HG02981 (cell line): ENCODE measurements at regions not wholly inside any gene's neighbourhood (a gene's known extent, or its start where the extent isn't known, plus 50 kb on each side); places are given as distances from the start of the nearest gene placed in this dataset.
"Not testable (repeated sequence)": the region's sequence is repeated elsewhere in the genome, so short reads cannot be mapped to it uniquely, and the experiment has no call there.

Experiments used
- ATAC-seq: cut with Tn5 transposase; IDR thresholded peaks from one replicate; pipeline ENCODE4 v1.9.1; 2021; ENCODE audit warnings: mild to moderate bottlenecking, moderate library complexity; ENCODE audit not compliant: unreplicated experiment

DNA sequence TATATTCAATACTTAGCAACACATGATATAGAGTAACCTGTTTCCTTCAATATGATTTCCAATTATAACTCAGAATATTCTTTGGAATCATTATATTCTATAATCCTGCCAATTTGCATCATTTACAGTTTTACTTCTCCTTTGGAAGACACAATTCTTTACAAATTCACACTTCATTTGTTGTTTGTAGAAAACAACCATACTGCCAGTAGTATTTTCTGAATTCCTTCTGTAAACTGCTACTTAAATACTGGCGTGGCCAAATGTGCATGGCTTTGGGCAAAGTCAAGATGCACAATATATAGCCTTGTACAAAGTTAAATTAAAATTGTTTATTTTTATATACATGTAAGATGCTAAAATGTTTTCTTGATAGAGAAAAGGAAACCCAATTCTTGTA is 687.1 kb upstream of the NEGR1 start:
- ATAC-seq, result no peak

DNA sequence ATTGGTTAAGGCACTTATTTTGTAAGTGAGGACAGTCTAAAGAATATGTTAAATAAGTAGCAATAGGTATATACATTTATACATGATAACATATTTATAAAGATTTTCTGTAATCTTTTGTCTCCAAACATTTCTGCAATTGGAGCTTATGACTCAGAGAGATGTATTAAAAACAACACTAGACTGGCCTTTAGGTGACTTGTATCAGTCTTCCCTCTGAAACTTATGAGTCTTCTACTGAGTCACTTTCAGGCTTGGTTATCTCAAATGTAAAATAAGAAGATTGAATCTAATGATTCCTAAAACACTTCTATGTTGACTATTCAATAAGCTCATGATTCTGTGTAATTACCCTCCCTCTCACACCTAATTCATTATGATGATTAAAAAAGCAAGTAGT is 672.6 kb upstream of the NEGR1 start:
- ATAC-seq, result no peak

DNA sequence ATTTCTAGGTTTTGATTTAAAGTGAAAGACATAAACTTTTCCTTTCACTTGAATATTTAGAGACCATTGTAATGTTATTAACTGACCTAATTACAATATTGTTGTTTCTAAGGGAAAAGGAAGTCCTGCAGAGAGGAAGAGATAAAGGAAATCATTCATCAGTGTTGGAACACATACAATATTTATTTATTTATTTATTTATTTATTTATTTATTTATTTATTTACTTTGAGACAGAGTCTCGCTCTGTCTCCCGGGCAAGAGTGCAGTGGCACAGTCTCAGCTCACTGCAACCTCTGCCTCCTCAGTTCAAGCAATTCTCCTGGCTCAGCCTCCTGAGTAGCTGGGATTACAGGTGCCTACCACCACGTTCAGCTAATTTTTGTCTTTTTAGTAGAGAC is 668.6 kb upstream of the NEGR1 start:
- not testable (repeated sequence) for ATAC-seq

DNA sequence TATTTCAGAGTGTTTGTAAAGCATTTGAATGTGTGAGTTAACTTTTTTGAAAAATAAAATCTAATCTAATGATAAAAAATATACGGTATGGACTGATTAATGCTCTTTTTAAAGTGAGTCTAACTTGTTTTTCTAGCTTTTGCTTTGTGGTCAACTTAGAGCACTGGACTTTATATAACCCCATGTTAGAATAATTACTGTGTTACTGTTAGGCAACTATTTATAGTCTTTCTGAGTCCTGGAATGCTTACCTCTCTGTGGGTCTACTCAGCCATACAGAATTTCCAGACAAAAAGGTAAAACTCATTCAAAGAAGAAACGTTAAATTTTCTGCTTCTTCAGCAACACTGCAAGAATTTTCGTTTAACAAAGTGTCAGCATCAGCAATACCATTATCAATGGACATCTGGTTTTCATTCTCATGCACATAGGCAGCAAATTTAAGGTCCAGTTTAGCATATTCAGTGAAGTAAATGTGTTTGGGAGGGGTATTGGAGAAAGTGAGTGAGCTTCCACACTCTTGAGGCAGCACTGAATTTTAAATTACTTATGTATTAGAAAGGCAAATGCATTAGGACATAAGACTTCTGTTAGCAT is 664.7 kb upstream of the NEGR1 start:
- no peak for ATAC-seq

DNA sequence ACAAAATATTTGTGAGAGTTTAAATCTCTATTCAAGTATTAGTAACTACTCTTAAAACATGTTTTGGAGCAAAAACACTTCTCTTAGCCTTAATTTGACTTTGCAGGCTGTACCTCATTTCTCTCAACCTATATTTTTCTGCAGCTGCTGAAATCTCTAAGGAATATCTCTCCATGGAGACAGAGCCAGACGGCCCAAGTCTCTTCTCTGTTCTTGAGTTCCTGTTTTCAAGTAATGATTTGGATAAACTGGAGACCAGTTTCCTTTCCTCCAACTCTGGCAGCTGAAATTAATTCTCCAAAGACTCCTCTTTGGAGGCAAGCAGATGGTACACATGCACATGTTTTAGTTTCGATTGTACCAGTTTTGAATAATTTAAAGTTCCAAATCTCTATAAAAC is 659.7 kb upstream of the NEGR1 start:
- no peak for ATAC-seq

DNA sequence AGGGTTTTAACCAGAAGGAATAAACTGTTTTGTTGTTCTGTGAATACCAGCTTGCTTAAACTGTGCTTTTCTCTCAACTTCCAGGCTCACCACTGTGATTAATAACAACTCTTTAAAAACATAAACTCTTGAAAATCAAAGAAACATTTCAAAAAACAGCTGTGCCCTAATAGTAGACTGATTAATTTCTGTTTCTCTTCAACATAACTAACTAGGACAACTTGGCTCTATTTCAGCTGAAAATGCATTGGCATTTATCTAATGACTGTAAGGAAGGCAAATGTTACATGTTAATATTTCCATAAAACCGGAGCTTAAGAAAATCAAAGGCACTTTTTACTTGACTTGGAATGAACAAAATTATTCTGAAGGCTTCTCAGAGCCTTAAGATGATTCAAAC is 656.1 kb upstream of the NEGR1 start:
- ATAC-seq, result no peak

DNA sequence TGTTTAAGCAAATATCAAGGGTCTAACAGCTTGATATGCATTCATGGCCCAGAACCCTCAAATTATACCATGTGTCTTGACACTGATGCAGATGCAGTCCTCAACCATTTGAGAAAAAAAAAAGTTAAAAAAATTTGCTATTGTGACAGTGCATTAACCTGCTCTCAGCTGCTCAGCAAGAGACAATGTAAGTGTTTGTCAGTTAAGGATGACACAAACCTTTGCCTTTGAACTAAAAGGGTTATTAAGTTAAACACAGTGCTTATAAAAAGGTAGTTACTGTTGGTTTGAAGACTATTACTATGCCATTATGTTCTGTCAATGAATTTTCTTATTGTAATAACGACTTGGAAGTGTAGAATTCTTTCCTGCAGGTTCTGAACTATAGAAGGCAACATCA is 655.6 kb upstream of the NEGR1 start:
- no peak for ATAC-seq

DNA sequence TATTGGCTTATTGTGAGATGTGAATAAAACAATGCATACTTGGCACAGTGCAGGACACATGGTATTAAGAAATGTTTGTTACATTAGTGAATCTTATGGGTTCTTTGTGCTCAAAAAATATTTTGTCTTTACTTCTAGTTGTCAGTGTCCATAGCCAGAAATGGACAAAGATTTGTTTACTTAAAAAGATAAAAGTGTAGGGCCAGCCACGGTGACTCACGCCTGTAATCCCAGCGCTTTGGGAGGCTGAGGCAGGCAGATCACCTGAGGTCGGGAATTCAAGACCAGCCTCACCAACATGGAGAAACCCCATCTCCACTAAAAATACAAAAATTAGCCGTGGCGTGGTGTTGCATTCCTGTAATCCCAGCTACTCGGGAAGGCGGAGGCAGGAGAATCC is 654.6 kb upstream of the NEGR1 start:
- no peak for ATAC-seq

DNA sequence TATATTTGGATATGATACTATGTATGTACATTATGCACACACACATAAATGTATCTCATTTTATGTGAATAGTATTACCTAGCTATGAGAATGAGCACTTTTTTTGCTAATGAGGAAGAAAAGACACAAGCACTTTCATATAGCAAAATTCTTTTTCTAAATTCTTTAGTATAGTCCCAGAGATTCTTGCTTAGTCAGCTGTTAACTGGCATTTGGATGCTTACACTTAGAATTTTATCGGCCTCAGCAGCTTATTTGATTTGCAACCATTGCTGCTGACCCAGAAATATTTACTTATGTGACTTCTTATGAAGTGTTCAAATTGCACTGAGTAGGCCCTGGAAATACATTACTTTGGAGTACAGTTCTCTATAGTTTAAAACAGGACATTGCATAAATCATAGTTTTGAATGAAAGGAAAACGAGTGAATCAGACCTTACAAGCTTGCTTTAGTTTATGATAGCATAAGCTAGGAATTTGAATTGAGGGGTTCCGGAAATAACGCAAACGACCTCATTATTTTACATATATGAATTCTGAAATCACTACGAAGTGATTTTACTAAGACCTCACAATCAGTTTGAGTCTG is 653.9 kb upstream of the NEGR1 start:
- no peak for ATAC-seq

DNA sequence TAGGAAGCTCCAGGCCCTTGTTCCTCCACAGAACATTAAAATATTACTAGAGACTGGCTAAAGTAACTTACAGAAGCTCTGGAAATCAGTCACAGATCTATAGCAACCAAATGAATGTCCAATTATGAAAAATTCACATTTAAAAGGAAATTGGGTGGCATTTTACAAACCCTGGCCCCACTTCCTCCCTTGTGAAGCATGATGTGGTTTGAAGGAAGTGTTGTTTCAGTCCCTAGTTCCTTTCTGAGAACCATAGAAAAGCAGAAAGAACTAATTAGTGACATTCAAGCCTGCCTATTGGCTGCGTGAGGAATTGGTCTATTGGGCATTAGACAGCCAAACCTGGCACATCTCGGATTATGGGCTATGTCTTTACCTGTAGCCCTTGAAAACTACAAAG is 649.7 kb upstream of the NEGR1 start:
- no peak for ATAC-seq

DNA sequence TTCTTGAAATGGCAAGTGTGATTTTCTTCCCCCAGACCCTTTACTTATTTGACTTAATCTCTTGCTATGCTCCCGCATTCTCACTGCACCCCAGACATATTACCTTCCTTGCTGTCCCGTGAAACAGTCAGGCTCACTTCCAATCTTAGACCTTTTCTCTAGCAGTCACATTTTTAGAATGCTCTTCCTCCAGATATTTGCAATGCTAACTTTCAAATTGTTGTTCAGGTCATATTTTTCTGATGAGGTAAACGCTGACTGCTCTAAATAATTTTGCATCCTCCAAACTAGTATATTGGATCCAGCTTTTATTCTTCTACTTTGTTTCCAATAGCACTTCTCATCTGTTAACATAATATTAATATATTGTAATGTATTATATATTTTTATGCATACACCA is 648.2 kb upstream of the NEGR1 start:
- no peak for ATAC-seq

DNA sequence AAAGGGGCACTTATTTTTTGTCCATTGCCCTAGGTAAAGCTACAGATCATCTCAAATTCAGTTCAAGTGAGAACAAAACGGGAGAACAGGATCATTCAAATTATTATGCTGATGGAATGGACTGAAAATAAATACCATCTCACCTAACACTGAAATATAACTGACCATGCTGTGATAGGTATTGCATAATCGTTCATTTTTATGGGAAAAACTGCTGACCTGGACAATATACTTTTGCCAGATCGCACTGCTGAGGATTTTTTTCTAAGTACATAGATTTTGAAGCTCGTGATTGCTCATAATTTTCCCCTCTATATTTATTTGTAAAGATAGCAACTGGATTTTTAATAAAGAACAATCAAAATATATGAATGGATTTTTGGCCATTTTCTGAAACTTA is 636.6 kb upstream of the NEGR1 start:
- no peak for ATAC-seq

DNA sequence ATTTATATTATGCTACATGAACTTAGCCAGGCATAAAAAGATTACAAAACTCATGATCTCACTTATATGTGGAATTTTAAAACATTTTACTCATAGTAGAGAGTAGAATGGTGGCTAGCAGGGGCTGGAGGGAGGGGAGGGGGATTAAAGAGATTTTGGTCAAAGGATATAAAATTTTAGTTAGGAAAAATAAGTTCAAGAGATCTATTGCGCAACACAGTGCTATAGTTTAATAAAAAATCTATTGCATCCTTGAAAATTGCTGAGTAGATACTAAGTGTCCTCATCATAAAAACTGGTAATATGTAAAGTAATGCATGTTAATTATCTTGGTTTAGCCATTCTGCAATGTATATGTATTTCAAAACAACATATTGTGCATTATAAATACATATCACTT is 635.6 kb upstream of the NEGR1 start:
- no peak for ATAC-seq

DNA sequence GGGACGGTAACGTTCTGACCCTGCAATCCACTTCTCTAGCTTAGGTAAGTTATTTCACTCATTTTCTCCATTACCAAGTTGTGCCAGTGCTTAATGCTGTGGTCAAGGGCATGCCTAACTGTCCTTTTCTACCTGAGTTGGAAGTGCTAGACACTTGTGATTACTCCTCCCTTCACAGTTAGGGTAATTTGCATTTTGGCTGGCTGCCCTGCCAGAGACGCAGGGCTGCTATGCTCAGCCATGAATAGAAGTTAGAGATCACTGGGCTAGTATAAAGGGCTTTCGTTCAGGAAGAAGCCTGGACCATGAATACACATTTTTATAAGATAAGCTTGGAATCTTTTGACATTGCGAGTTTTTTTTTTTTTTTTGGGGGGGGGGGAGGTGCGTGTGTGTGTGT is 633.2 kb upstream of the NEGR1 start:
- ATAC-seq, result no peak

DNA sequence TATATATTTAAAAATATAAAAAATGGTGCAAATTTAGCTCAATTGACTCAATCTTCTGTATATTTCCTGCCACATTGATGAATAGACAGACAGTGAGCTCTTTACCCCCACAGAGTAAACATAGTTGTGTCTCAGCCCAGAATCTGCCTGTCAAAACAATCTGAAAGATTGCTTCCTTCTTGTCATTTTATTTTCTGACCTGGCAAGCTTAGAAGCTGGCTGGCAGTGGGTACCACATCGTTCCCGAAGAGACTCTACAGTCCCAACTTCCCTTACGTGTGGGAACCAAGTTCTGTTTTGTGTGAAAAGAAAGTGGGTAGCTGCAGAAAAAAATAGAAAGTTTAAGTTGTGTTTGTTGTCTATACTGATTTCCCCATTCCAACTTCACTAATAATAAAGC is 629.3 kb upstream of the NEGR1 start:
- no peak for ATAC-seq

DNA sequence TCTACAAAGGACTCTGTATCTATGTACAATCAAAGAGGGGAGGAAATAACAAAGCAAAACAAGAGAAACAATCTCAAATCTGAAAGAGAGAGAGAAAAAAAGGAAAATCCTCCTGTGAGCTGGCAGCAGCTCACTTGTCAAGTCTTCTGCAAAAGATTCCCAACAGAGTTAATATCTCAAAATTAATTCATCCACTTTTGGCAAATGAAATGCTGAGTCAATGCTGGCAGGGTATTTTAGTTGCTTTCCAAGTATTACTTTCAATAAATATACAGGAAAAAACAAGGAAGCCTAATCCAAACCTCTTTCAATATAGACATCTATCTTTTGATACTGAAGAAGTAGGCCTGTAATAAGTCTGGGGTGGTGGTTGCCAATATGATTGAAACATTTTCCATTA is 613.9 kb upstream of the NEGR1 start:
- ATAC-seq, result no peak

DNA sequence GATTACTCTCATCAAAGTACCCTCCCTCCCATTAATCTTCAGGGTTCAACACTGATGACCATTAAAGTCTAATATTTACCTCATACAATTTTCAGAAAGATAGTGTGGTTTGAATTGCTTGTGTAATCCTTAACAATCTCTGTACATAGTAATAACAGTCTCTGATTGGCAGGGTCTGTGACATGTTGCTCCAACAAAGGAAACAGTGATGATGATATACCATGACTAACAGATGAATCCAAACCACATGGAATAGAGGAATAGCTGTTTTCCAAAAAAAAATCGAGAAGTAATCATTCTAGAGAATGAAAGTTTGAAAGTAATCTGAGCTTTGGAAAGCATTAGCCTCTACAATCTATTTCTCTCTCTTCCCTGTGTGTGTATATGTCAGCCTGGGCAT is 610.1 kb upstream of the NEGR1 start:
- no peak for ATAC-seq

DNA sequence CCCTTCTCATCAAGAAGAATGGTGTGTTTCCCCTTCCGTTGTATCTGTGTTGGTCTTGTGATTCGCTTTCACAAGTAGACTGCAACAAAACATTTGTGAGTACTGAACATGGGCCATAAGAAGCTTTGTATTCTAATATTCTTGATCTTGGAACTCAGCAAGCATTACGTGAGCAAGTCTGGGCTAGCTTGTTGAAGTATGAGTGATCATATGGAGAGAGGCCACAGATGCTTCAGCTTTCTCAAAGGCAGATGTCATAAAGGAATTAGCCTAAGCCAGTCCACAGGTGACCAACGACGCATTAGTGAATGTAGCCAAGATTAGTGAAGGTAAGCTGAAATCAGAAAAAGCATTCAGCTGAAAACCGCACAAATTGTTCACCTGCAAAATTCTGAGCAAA is 609.6 kb upstream of the NEGR1 start:
- no peak for ATAC-seq

DNA sequence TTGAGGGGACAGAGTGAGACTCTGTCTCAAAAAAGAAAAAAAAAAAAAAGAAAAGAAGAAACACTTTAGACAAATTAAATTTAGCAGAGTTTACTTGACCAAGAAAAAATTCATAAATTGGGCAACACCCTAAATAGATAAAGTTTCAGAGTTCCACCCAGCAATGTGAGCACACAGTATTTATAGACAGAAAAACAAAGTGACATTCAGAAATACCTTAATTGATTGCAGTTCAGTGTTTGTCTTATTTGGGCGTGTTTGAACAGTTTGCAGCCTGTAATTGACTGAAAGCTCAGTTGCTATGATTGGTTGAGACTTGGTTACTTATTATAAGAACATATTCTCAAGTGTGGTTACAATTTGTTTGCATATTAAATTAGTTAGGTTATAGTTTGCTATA is 603.5 kb upstream of the NEGR1 start:
- no peak for ATAC-seq

DNA sequence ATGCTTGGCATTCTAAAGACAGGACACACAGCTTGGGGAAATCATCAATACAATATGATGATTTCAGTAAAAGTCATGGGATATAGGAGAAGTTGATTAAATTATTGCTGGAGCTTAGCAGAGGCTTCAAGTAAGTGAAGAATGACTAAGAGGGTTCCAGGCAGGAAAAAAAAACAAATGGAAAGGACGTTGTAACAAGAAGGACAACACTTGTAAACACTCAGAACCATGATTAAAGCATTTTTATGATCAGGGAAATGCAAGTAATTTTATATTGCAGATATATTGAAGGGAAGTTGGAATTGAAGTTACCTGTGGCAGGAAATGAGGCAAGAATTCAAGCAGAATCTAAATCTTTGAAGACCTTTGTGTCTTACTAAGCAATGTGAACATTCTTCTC is 602.7 kb upstream of the NEGR1 start:
- no peak for ATAC-seq

DNA sequence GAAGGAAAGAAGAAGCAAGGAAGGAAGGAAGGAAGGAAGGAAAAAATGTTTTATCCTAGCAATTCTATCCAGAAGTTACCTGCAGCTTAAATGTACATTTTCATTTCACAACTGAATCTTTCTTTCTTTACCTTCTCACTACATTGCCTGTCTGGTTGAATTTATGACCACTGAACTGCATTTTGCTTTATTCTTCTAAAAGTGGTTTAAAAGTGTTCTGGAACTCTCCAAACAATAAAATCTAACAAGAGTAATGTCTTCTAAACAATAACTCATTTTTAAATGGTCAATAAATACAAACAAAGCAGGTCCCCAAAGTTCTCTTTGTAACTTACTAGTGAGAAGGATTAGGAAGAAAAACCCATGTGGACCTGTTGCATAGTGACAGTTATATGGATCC is 587.5 kb upstream of the NEGR1 start:
- ATAC-seq, result no peak

DNA sequence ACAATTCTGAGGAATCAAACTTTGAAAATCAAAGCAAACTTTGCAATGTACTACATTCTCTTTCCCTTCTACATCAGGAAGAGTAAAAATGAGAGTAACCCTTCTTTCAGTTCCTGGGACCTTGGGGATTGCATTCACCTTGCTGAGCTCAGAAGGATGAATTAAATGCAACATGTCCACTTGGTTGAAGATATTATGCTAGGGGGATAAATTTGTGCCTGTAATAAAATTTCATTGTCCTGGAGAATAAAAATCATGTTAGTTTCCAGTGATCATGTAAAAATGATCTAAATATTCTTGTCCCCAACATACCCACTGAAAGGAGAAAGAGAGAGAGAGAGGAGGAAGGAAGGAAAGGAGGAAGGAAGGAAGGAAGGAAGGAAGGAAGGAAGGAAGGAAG is 587.1 kb upstream of the NEGR1 start:
- ATAC-seq, result no peak

DNA sequence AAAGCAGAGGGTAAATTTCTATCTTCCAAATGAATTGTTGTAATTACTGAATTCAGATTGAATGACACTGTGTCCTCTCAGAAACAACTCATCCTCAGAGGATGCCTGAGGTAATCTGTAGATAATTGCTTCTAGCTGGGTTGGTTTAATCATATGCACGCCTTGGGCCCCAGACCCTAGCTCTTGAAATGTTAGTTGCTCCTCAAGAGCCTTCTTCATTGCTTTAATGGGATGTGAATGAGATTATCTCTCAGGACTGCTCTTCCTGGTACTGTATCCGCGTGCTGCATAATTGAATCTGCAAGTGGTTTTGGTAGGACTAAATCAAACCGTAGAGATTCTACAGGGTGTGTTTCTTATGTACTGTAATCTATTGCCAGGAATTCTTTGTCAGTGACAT is 569.3 kb upstream of the NEGR1 start:
- no peak for ATAC-seq
